DOHH2 (cell line): ENCODE measurements at regions not wholly inside any gene's neighbourhood (a gene's known extent, or its start where the extent isn't known, plus 50 kb on each side); places are given as distances from the start of the nearest gene placed in this dataset.

Experiments
- EZH2phosphoT487 ChIP-seq: fragments of 200-600 bp; sonication (generic); IDR thresholded peaks from 2 replicates; pipeline ENCODE4 v1.6.1; 2017; ENCODE audit warnings: borderline replicate concordance, mild to moderate bottlenecking, antibody characterized with exemption, low read length, moderate library complexity, mixed read lengths
- TF ChIP-seq, protein P1 (sequence below): fragments of 200-600 bp; sonication (generic); IDR thresholded peaks from one replicate; pipeline ENCODE4 v1.5.1; 2014; ENCODE audit warnings: antibody characterized with exemption, mild to moderate bottlenecking, low read depth, low read length; ENCODE audit not compliant: poor library complexity, severe bottlenecking

DNA sequence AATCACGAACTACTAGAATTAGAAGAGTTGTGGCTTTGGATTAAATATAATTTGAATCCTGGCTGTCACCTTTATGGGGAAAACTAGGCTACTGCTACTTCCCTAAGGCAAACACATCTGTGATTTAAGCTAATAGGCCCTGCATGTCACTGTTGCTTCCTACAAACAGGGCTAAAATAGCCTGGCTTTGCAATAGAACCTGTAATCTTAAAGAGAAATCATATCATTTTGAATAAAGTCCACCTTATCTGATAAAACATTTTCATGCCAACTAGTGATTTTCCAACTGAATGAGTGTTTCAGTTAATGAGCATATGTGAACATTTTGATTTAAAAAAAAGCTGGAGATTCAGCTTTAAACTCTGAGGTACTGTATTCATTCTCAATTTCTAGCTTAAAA is 208.0 kb downstream of the GPR37 start:
- TF ChIP-seq, protein P1, sequence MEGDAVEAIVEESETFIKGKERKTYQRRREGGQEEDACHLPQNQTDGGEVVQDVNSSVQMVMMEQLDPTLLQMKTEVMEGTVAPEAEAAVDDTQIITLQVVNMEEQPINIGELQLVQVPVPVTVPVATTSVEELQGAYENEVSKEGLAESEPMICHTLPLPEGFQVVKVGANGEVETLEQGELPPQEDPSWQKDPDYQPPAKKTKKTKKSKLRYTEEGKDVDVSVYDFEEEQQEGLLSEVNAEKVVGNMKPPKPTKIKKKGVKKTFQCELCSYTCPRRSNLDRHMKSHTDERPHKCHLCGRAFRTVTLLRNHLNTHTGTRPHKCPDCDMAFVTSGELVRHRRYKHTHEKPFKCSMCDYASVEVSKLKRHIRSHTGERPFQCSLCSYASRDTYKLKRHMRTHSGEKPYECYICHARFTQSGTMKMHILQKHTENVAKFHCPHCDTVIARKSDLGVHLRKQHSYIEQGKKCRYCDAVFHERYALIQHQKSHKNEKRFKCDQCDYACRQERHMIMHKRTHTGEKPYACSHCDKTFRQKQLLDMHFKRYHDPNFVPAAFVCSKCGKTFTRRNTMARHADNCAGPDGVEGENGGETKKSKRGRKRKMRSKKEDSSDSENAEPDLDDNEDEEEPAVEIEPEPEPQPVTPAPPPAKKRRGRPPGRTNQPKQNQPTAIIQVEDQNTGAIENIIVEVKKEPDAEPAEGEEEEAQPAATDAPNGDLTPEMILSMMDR: no peak
- no peak for TF ChIP-seq EZH2phosphoT487
